HFFc6 (cell line): ENCODE measurements at regions not wholly inside any gene's neighbourhood (a gene's known extent, or its start where the extent isn't known, plus 50 kb on each side); places are given as distances from the start of the nearest gene placed in this dataset.

Experiments
- DNase-seq: peaks from one replicate; pipeline ENCODE4 v3.0.0-alpha.2; 2018
- H3K27ac Mint-ChIP-seq: 2 replicates; pipeline ENCODE4 v1.8.0; 2020; ENCODE audit warnings: mild to moderate bottlenecking, mixed read lengths
- H3K27me3 Mint-ChIP-seq: 2 replicates; pipeline ENCODE4 v1.8.0; 2021; ENCODE audit warnings: mild to moderate bottlenecking, moderate library complexity, mixed read lengths; ENCODE audit not compliant: insufficient read depth
- H3K36me3 Mint-ChIP-seq: 2 replicates; pipeline ENCODE4 v1.8.0; 2021; ENCODE audit warnings: low read depth, mixed read lengths
- H3K4me1 Mint-ChIP-seq: 2 replicates; pipeline ENCODE4 v1.8.0; 2020; ENCODE audit warnings: low read depth, mixed read lengths
- H3K4me3 Mint-ChIP-seq: 2 replicates; pipeline ENCODE4 v1.8.0; 2020; ENCODE audit warnings: mild to moderate bottlenecking, moderate library complexity, mixed read lengths
- H3K9me3 Mint-ChIP-seq: 2 replicates; pipeline ENCODE4 v1.8.0; 2020; ENCODE audit warnings: mild to moderate bottlenecking, mixed read lengths
- CTCF ChIP-seq: fragments of 200-600 bp; sonication (generic); IDR thresholded peaks from 2 replicates; pipeline ENCODE4 v1.5.0; 2021; ENCODE audit warnings: antibody characterized with exemption, mild to moderate bottlenecking

DNA sequence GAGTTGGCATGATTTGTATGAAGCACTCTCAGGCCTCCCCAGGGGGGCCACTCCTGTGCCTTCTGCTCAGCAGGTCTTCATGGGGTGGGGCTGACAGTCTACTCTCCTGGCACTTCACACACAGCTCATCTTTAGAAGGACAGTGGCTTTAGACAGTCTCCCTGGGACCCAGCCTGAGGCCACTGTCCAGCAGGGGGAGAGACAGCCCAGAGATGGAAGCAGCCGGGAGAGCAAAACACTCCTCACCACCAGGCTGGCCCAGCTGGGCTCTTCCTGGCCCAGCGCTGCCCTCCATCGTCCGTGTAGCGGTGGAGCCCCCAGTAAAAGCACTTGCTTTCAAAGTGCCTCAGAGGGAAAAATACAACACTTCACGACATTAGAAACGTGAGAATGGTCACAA, 62.0 kb upstream of the CRHR1 start:
- H3K4me3 Mint-ChIP-seq: no peak overlapping the region
- no peak overlapping the region for H3K27ac Mint-ChIP-seq
- peak; percentile 73 for TF ChIP-seq CTCF
- H3K4me1 Mint-ChIP-seq: peaks cover 22% of the 10 kb centered on the region
- peak; percentile 29 for DNase-seq
- H3K27me3 Mint-ChIP-seq: peaks cover 28% of the 10 kb centered on the region
- no peaks in the 10 kb centered on the region for H3K9me3 Mint-ChIP-seq
- no peaks in the 10 kb centered on the region for H3K36me3 Mint-ChIP-seq

- Mint-ChIP-seq H3K27me3 (peaks cover 41% of the 10 kb centered on the region), H3K9me3 (no peaks in the 10 kb centered on the region; the same call in 1 of the 2 replicates), H3K27ac (no peak overlapping the region), H3K36me3 (no peaks in the 10 kb centered on the region), H3K4me3 (no peak overlapping the region), H3K4me1 (no peaks in the 10 kb centered on the region)
- TF ChIP-seq CTCF: no peak
- DNase-seq: no peak
These were observed 54.7 kb upstream of the CRHR1 start for GRCh38 chr17:45729294-45729907.

- Mint-ChIP-seq H3K4me3 (no peak overlapping the region), H3K36me3 (no peaks in the 10 kb centered on the region), H3K27ac (no peak overlapping the region), H3K27me3 (peaks cover 40% of the 10 kb centered on the region), H3K4me1 (no peaks in the 10 kb centered on the region), H3K9me3 (no peaks in the 10 kb centered on the region; the same call in 1 of the 2 replicates)
- DNase-seq: no peak
- TF ChIP-seq CTCF: no peak
These were observed 53.9 kb upstream of the CRHR1 start for GRCh38 chr17:45730192-45730591.

DNA sequence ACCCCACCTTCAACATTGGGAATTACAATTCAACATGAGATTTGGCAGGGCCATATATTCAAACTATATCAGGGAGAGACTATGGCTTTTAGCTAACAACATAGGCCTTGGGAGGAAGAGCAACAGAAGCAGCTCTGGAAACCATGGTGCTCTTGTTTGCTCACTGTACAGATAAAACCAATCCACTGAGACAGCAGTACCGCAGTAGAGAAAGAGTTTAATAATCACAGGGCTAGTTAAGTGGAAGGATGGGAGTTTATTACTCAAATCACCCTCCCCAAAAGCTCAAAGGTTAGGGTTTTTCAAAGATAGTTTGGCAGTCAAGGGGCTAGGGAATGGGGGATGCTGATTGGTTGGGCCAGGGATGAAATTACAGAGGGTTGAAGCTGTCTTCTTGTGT, 52.7 kb upstream of the CRHR1 start:
- no peak for DNase-seq
- no peaks in the 10 kb centered on the region; the same call in 1 of the 2 replicates for H3K9me3 Mint-ChIP-seq
- peaks cover 31% of the 10 kb centered on the region for H3K27me3 Mint-ChIP-seq
- H3K27ac Mint-ChIP-seq: no peak overlapping the region
- TF ChIP-seq CTCF: no peak
- H3K4me1 Mint-ChIP-seq: no peaks in the 10 kb centered on the region
- H3K4me3 Mint-ChIP-seq: no peak overlapping the region
- H3K36me3 Mint-ChIP-seq: no peaks in the 10 kb centered on the region

DNA sequence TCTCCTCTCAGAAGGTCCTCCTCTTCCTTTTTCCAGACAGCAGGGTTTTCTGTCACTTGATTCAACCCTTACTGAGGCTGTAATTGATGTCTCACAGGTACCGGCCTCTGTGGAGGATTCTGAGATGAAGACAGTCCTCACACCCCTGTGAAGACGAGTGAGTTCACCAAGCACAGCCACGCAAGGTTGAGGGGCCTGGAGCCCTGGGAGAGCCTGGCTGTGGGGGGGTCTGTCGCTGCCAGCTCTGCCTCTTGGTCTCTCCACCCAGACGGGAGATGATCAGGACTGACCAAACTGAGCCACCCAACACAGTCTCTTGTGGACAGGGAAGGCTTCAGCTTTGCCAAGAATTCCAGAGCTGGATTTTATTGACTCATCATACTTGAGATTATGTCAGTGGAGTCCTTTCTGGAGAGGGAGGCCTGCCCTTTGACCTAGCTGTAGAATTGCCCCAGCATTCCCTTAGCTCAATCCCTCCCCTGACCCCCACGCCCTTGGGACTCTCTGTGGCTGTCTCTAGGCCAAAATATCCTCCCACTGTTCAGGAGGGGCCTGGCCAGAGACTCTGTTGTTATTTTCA, 51.1 kb upstream of the CRHR1 start:
- Mint-ChIP-seq H3K4me3 (no peak overlapping the region), H3K27ac (no peak overlapping the region), H3K36me3 (no peaks in the 10 kb centered on the region), H3K27me3 (peaks cover 23% of the 10 kb centered on the region), H3K9me3 (no peaks in the 10 kb centered on the region; the same call in 1 of the 2 replicates), H3K4me1 (no peaks in the 10 kb centered on the region)
- TF ChIP-seq CTCF: no peak
- DNase-seq: no peak
